ENCODE measurements at regions not wholly inside any gene's neighbourhood (a gene's known extent, or its start where the extent isn't known, plus 50 kb on each side); places are given as distances from the start of the nearest gene placed in this dataset.

- H3K27me3 ChIP-seq (ENCODE audit: insufficient read depth, low read depth, low read length), result no peaks in the 10 kb centered on the region
- no peak overlapping the region for H3K4me2 ChIP-seq (ENCODE audit: low read length)
- H3K9me2 ChIP-seq (ENCODE audit: insufficient read depth, low read length), result no peaks in the 10 kb centered on the region
- H3K4me3 ChIP-seq (ENCODE audit: low read length), result no peak overlapping the region
- H3K27ac ChIP-seq (ENCODE audit: low read length), result no peak overlapping the region
- no peak overlapping the region for H2AFZ ChIP-seq (ENCODE audit: low read depth, low read length)
- TF ChIP-seq EZH2 (IDR thresholded peaks at IDR 0.05; ENCODE audit: borderline replicate concordance, insufficient read depth, low read length, poor library complexity, severe bottlenecking) (no peak), MXI1 (conservative IDR thresholded peaks at IDR 0.05; ENCODE audit: poor library complexity, severe bottlenecking) (no peak), RAD21 (conservative IDR thresholded peaks at IDR 0.05) (no peak), POLR2AphosphoS5 (IDR thresholded peaks at IDR 0.05) (no peak), CTCF (IDR thresholded peaks at IDR 0.05; ENCODE audit: poor library complexity, severe bottlenecking) (no peak), SMC3 (conservative IDR thresholded peaks at IDR 0.05; ENCODE audit: poor library complexity) (no peak), EP300 (conservative IDR thresholded peaks at IDR 0.05; ENCODE audit: poor library complexity, severe bottlenecking) (no peak), REST (IDR thresholded peaks at IDR 0.05; ENCODE audit: borderline replicate concordance) (no peak), TAF1 (IDR thresholded peaks at IDR 0.05; ENCODE audit: low read depth) (no peak)
- H3F3A ChIP-seq (ENCODE audit: insufficient read depth, low read length, poor library complexity, severe bottlenecking), result no peaks in the 10 kb centered on the region
- no peaks in the 10 kb centered on the region for H3K79me2 ChIP-seq (replicated peaks; ENCODE audit: insufficient read depth, low read length)
- no peaks in the 10 kb centered on the region for H3K36me3 ChIP-seq (ENCODE audit: insufficient read depth, low read length)
- H3K9me3 ChIP-seq (ENCODE audit: low read length), result peaks cover 5% of the 10 kb centered on the region
- H4K20me1 ChIP-seq (ENCODE audit: insufficient read depth), result no peaks in the 10 kb centered on the region
- no peak overlapping the region for H3K9ac ChIP-seq (ENCODE audit: low read length)
Measured at GRCh38 chr18:78595453-78595852, 384.2 kb upstream of the SALL3 start.

- no peaks in the 10 kb centered on the region for H4K20me1 ChIP-seq (ENCODE audit: insufficient read depth)
- no peaks in the 10 kb centered on the region for H3K36me3 ChIP-seq (ENCODE audit: insufficient read depth, low read length)
- TF ChIP-seq TAF1 (IDR thresholded peaks at IDR 0.05; ENCODE audit: low read depth) (no peak), REST (IDR thresholded peaks at IDR 0.05; ENCODE audit: borderline replicate concordance) (no peak), RAD21 (conservative IDR thresholded peaks at IDR 0.05) (no peak), SMC3 (conservative IDR thresholded peaks at IDR 0.05; ENCODE audit: poor library complexity) (no peak), EP300 (conservative IDR thresholded peaks at IDR 0.05; ENCODE audit: poor library complexity, severe bottlenecking) (no peak), EZH2 (IDR thresholded peaks at IDR 0.05; ENCODE audit: borderline replicate concordance, insufficient read depth, low read length, poor library complexity, severe bottlenecking) (no peak), CTCF (IDR thresholded peaks at IDR 0.05; ENCODE audit: poor library complexity, severe bottlenecking) (no peak), MXI1 (conservative IDR thresholded peaks at IDR 0.05; ENCODE audit: poor library complexity, severe bottlenecking) (no peak), POLR2AphosphoS5 (IDR thresholded peaks at IDR 0.05) (no peak)
- no peaks in the 10 kb centered on the region for H3K79me2 ChIP-seq (replicated peaks; ENCODE audit: insufficient read depth, low read length)
- H3F3A ChIP-seq (ENCODE audit: insufficient read depth, low read length, poor library complexity, severe bottlenecking), result no peaks in the 10 kb centered on the region
- H3K9me2 ChIP-seq (ENCODE audit: insufficient read depth, low read length), result no peaks in the 10 kb centered on the region
- H3K27ac ChIP-seq (ENCODE audit: low read length), result no peak overlapping the region
- no peak overlapping the region for H3K4me3 ChIP-seq (ENCODE audit: low read length)
- no peaks in the 10 kb centered on the region for H3K27me3 ChIP-seq (ENCODE audit: insufficient read depth, low read depth, low read length)
- peaks cover 5% of the 10 kb centered on the region for H3K9me3 ChIP-seq (ENCODE audit: low read length)
- H3K9ac ChIP-seq (ENCODE audit: low read length), result no peak overlapping the region
- no peak overlapping the region for H2AFZ ChIP-seq (ENCODE audit: low read depth, low read length)
- no peak overlapping the region for H3K4me2 ChIP-seq (ENCODE audit: low read length)
Measured at GRCh38 chr18:78595924-78596573, 383.6 kb upstream of the SALL3 start.
